Nephron (organoid): ENCODE measurements at regions not wholly inside any gene's neighbourhood (a gene's known extent, or its start where the extent isn't known, plus 50 kb on each side); places are given as distances from the start of the nearest gene placed in this dataset.

Experiments used
- H3K27ac Mint-ChIP-seq, 3 experiments: 2 replicates each; pipeline ENCODE4 v1.8.0; 2020; ENCODE audit warnings: mixed read lengths in 3 of 3, mild to moderate bottlenecking in 2 of 3, moderate library complexity in 1 of 3
- H3K27me3 Mint-ChIP-seq: 2 replicates; pipeline ENCODE4 v1.8.0; 2021; ENCODE audit warnings: low read depth, mild to moderate bottlenecking, moderate library complexity, mixed read lengths
- H3K36me3 Mint-ChIP-seq: 2 replicates; pipeline ENCODE4 v1.8.0; 2020; ENCODE audit warnings: low read depth, mixed read lengths
- H3K4me1 Mint-ChIP-seq: 2 replicates; pipeline ENCODE4 v1.8.0; 2020; ENCODE audit warnings: mixed read lengths
- H3K4me3 Mint-ChIP-seq, 3 experiments: 2 replicates each; pipeline ENCODE4 v1.8.0; 2020; ENCODE audit warnings: mild to moderate bottlenecking in 3 of 3, mixed read lengths in 3 of 3, moderate library complexity in 2 of 3
- H3K9me3 Mint-ChIP-seq: 2 replicates; pipeline ENCODE4 v1.8.0; 2020; ENCODE audit warnings: mixed read lengths
- CTCF ChIP-seq, 3 experiments: fragments of 200-600 bp; sonication (generic); IDR thresholded peaks; one replicate each; pipeline ENCODE4 v1.5.0; 2021; ENCODE audit warnings: antibody characterized with exemption in 3 of 3; ENCODE audit not compliant: unreplicated experiment in 3 of 3

- H3K27me3 Mint-ChIP-seq = peaks cover 38% of the 10 kb centered on the region
These were observed 417.7 kb downstream of the IRX1 start for GRCh38 chr5:4013106-4013898.

GRCh38 chr5:4015709-4016108 is 420.1 kb downstream of the IRX1 start:
- Mint-ChIP-seq H3K4me1 (peaks cover 24% of the 10 kb centered on the region), H3K4me3 (no peak overlapping the region), H3K9me3 (peaks cover 4% of the 10 kb centered on the region), H3K27ac (no peak overlapping the region), H3K27me3 (peaks cover 51% of the 10 kb centered on the region), H3K36me3 (no peaks in the 10 kb centered on the region)
- no peak for TF ChIP-seq CTCF (IDR thresholded peaks at IDR 0.05; ENCODE audit: unreplicated experiment in 3 of 3)

More at GRCh38 chr5:4013106-4013898, 417.7 kb downstream of the IRX1 start:
- no peak for TF ChIP-seq CTCF (IDR thresholded peaks at IDR 0.05; ENCODE audit: unreplicated experiment in 3 of 3)
- Mint-ChIP-seq H3K27ac (no peak overlapping the region), H3K36me3 (no peaks in the 10 kb centered on the region), H3K4me1 (peaks cover 9% of the 10 kb centered on the region), H3K9me3 (peaks cover 4% of the 10 kb centered on the region), H3K4me3 (no peak overlapping the region)

- TF ChIP-seq CTCF (IDR thresholded peaks at IDR 0.05; ENCODE audit: unreplicated experiment in 3 of 3) = no peak
- no peak overlapping the region for H3K4me3 Mint-ChIP-seq
- peaks cover 62% of the 10 kb centered on the region for H3K27me3 Mint-ChIP-seq
- H3K36me3 Mint-ChIP-seq = no peaks in the 10 kb centered on the region
- H3K9me3 Mint-ChIP-seq = peaks cover 4% of the 10 kb centered on the region
- H3K27ac Mint-ChIP-seq = no peak overlapping the region
- H3K4me1 Mint-ChIP-seq = peaks cover 24% of the 10 kb centered on the region
These were observed 421.6 kb downstream of the IRX1 start for GRCh38 chr5:4017076-4017803.

- Mint-ChIP-seq H3K27me3 (peaks cover 63% of the 10 kb centered on the region), H3K4me3 (no peak overlapping the region), H3K9me3 (peaks cover 4% of the 10 kb centered on the region), H3K4me1 (peaks cover 30% of the 10 kb centered on the region), H3K27ac (no peak overlapping the region), H3K36me3 (no peaks in the 10 kb centered on the region)
- TF ChIP-seq CTCF (IDR thresholded peaks at IDR 0.05; ENCODE audit: unreplicated experiment in 3 of 3) = no peak
These were observed 422.4 kb downstream of the IRX1 start for GRCh38 chr5:4018007-4018406.

GRCh38 chr5:4019009-4019769 is 423.6 kb downstream of the IRX1 start:
- peaks cover 4% of the 10 kb centered on the region for H3K9me3 Mint-ChIP-seq
- H3K4me1 Mint-ChIP-seq = peaks cover 40% of the 10 kb centered on the region
- H3K4me3 Mint-ChIP-seq = no peak overlapping the region
- no peak for TF ChIP-seq CTCF (IDR thresholded peaks at IDR 0.05; ENCODE audit: unreplicated experiment in 3 of 3)
- no peak overlapping the region for H3K27ac Mint-ChIP-seq
- peaks cover 63% of the 10 kb centered on the region for H3K27me3 Mint-ChIP-seq
- H3K36me3 Mint-ChIP-seq = no peaks in the 10 kb centered on the region
